ENCODE measurements at regions not wholly inside any gene's neighbourhood (a gene's known extent, or its start where the extent isn't known, plus 50 kb on each side); places are given as distances from the start of the nearest gene placed in this dataset.

DNA sequence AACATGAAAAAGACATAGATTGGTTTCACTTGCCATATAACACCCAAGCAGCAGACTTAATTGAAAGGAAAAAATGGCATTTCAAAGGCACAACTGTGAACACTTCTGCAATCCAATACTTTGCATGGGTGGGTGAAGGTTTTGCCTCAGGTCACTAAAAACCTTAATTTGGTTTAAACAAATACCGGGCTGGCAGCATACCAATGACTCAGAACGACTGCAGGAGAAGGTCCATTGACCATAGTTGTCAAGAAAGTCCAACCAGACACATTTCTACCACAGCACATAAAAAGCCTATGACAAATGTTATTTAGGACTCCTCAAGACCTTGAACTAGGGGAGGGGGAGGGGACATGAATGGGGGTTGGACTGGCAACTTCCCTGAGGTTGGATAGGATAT, 183.6 kb upstream of the TRPC5 start:
- TF ChIP-seq, protein P1, sequence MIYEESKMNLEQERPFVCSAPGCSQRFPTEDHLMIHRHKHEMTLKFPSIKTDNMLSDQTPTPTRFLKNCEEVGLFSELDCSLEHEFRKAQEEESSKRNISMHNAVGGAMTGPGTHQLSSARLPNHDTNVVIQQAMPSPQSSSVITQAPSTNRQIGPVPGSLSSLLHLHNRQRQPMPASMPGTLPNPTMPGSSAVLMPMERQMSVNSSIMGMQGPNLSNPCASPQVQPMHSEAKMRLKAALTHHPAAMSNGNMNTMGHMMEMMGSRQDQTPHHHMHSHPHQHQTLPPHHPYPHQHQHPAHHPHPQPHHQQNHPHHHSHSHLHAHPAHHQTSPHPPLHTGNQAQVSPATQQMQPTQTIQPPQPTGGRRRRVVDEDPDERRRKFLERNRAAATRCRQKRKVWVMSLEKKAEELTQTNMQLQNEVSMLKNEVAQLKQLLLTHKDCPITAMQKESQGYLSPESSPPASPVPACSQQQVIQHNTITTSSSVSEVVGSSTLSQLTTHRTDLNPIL (CRISPR knock-in tag; IDR thresholded peaks at IDR 0.05; ENCODE audit: low read depth) = no peak
- no peak for TF ChIP-seq CSDC2 (CRISPR knock-in tag; IDR thresholded peaks at IDR 0.05)
- no peak for TF ChIP-seq ZFP30 (CRISPR knock-in tag; IDR thresholded peaks at IDR 0.05)
- TF ChIP-seq ZNF565 (CRISPR knock-in tag; conservative IDR thresholded peaks at IDR 0.05; ENCODE audit: low read depth) = no peak
- TF ChIP-seq ESRRG (CRISPR knock-in tag; IDR thresholded peaks at IDR 0.05) = no peak
- TF ChIP-seq ZFP3 (CRISPR knock-in tag; IDR thresholded peaks at IDR 0.05) = no peak
- no peak for TF ChIP-seq ZC3H10 (CRISPR knock-in tag; IDR thresholded peaks at IDR 0.05)
- no peak for TF ChIP-seq PATZ1 (CRISPR knock-in tag; IDR thresholded peaks at IDR 0.05; ENCODE audit: borderline replicate concordance)
- no peak for TF ChIP-seq ZNF70 (CRISPR knock-in tag; IDR thresholded peaks at IDR 0.05)
- TF ChIP-seq CSRNP3 (CRISPR knock-in tag; IDR thresholded peaks at IDR 0.05) = no peak

Measured in SK-N-SH treated with all-trans-retinoic acid at 6 μM for 48 hours (cell line).